Breast epithelium (tissue), 3 donors: ENCODE measurements at regions not wholly inside any gene's neighbourhood (a gene's known extent, or its start where the extent isn't known, plus 50 kb on each side); places are given as distances from the start of the nearest gene placed in this dataset.

Source experiments
- CTCF ChIP-seq, 3 donors: fragments of 450-650 bp; IDR thresholded peaks; one replicate each; pipeline ENCODE4 v1.5.1; 2016 to 2017; ENCODE audit warnings: antibody characterized with exemption in 3 of 3, mild to moderate bottlenecking in 3 of 3, moderate library complexity in 3 of 3
- POLR2A ChIP-seq: fragments of 450-650 bp; IDR thresholded peaks from one replicate; pipeline ENCODE4 v1.6.1; 2016; ENCODE audit warnings: antibody characterized with exemption, mild to moderate bottlenecking, moderate library complexity

- TF ChIP-seq CTCF (IDR thresholded peaks at IDR 0.05) (no peak), POLR2A (no peak)
Measured at GRCh38 chr4:116082808-116083366, 969.5 kb upstream of the NDST4 start.
